Mesenchymal stem cell (in vitro differentiated cells and primary cell): ENCODE measurements at regions not wholly inside any gene's neighbourhood (a gene's known extent, or its start where the extent isn't known, plus 50 kb on each side); places are given as distances from the start of the nearest gene placed in this dataset.

Experiments
- DNase-seq: peaks from one replicate; pipeline ENCODE4 v3.0.0-alpha.2; 2013
- H2AFZ ChIP-seq: one replicate; pipeline ENCODE4 v1.6.1; 2013; ENCODE audit warnings: low read depth, mild to moderate bottlenecking, control low read depth, inconsistent platforms, low read length, moderate library complexity
- H2AK5ac ChIP-seq: 2 replicates; pipeline ENCODE4 v1.6.1; 2013; ENCODE audit warnings: low read length, moderate library complexity, mild to moderate bottlenecking, inconsistent platforms; ENCODE audit not compliant: severe bottlenecking
- H2BK120ac ChIP-seq: one replicate; pipeline ENCODE4 v1.6.1; 2013; ENCODE audit warnings: low read depth, mild to moderate bottlenecking, inconsistent platforms, low read length, moderate library complexity
- H2BK12ac ChIP-seq, 2 experiments: one replicate each; pipeline ENCODE4 v1.6.1; 2013; ENCODE audit warnings: inconsistent platforms in 2 of 2, low read length in 2 of 2, mild to moderate bottlenecking in 2 of 2, moderate library complexity in 2 of 2, control low read depth in 1 of 2
- H2BK15ac ChIP-seq: one replicate; pipeline ENCODE4 v1.6.1; 2013; ENCODE audit warnings: mild to moderate bottlenecking, low read depth, inconsistent platforms; ENCODE audit not compliant: poor library complexity, severe bottlenecking
- H2BK5ac ChIP-seq: 2 replicates; pipeline ENCODE4 v1.6.1; 2013; ENCODE audit warnings: low read depth, mild to moderate bottlenecking, low read length, control low read depth, inconsistent platforms; ENCODE audit not compliant: poor library complexity, severe bottlenecking
- H3K14ac ChIP-seq, 2 experiments: one replicate each; pipeline ENCODE4 v1.6.1; 2013; ENCODE audit warnings: inconsistent platforms in 2 of 2, low read length in 2 of 2, control low read depth in 1 of 2, mild to moderate bottlenecking in 1 of 2, moderate library complexity in 1 of 2
- H3K18ac ChIP-seq, 2 experiments: one replicate each; pipeline ENCODE4 v1.6.1; 2013; ENCODE audit warnings: inconsistent platforms in 2 of 2, low read length in 2 of 2, control low read depth in 1 of 2, low read depth in 1 of 2, mild to moderate bottlenecking in 1 of 2
- H3K23ac ChIP-seq, 2 experiments: one replicate each; pipeline ENCODE4 v1.6.1; 2013; ENCODE audit warnings: inconsistent platforms in 2 of 2, low read length in 2 of 2, mild to moderate bottlenecking in 2 of 2, moderate library complexity in 2 of 2, control low read depth in 1 of 2
- H3K27ac ChIP-seq: 2 replicates; pipeline ENCODE4 v1.5.1; 2013; ENCODE audit warnings: mild to moderate bottlenecking, moderate library complexity, low read length, control low read depth, inconsistent platforms; ENCODE audit not compliant: poor library complexity, severe bottlenecking
- H3K27me3 ChIP-seq, 2 experiments: 2 replicates each; pipeline versions ENCODE4 v1.6.1 to v1.7.0; 2013; ENCODE audit warnings: low read length in 2 of 2, mild to moderate bottlenecking in 2 of 2, moderate library complexity in 2 of 2, control low read depth in 1 of 2, inconsistent platforms in 1 of 2; ENCODE audit not compliant: control insufficient read depth in 1 of 2, insufficient read depth in 1 of 2
- H3K36me3 ChIP-seq, 2 experiments: 2 replicates each; pipeline versions ENCODE4 v1.6.1 to v1.7.0; 2013; ENCODE audit warnings: low read length in 2 of 2, control low read depth in 1 of 2, inconsistent platforms in 1 of 2, low read depth in 1 of 2, mild to moderate bottlenecking in 1 of 2; ENCODE audit not compliant: insufficient read depth in 2 of 2, control insufficient read depth in 1 of 2
- H3K4ac ChIP-seq, 2 experiments: one replicate each; pipeline ENCODE4 v1.6.1; 2013; ENCODE audit warnings: inconsistent platforms in 2 of 2, low read length in 2 of 2, mild to moderate bottlenecking in 2 of 2, moderate library complexity in 2 of 2, control low read depth in 1 of 2, low read depth in 1 of 2
- H3K4me1 ChIP-seq: 2 replicates; pipeline ENCODE4 v1.6.1; 2013; ENCODE audit warnings: low read depth, low read length, control low read depth; ENCODE audit not compliant: control insufficient read depth, insufficient read depth
- H3K4me2 ChIP-seq: 2 replicates; pipeline ENCODE4 v1.6.1; 2013; ENCODE audit warnings: low read length, mild to moderate bottlenecking, inconsistent platforms; ENCODE audit not compliant: poor library complexity, severe bottlenecking
- H3K4me3 ChIP-seq, 2 experiments: 2 replicates each; pipeline versions ENCODE4 v1.5.1 to v1.7.0; 2013; ENCODE audit warnings: low read length in 2 of 2, mild to moderate bottlenecking in 2 of 2, control low read depth in 1 of 2, low read depth in 1 of 2; ENCODE audit not compliant: insufficient read depth in 1 of 2
- H3K79me1 ChIP-seq: replicated peaks from 2 replicates; pipeline ENCODE4 v1.6.1; 2013; ENCODE audit warnings: mild to moderate bottlenecking, control low read depth, low read length, inconsistent platforms; ENCODE audit not compliant: poor library complexity, severe bottlenecking
- H3K9ac ChIP-seq: 2 replicates; pipeline ENCODE4 v1.7.0; 2013; ENCODE audit warnings: mild to moderate bottlenecking, low read length, moderate library complexity
- H3K9me3 ChIP-seq: 2 replicates; pipeline ENCODE4 v1.7.0; 2013; ENCODE audit warnings: mild to moderate bottlenecking, low read length; ENCODE audit not compliant: control insufficient read depth
- H4K8ac ChIP-seq: one replicate; pipeline ENCODE4 v1.6.1; 2013; ENCODE audit warnings: inconsistent platforms, mild to moderate bottlenecking, low read length, moderate library complexity
- H4K91ac ChIP-seq: one replicate; pipeline ENCODE4 v1.6.1; 2013; ENCODE audit warnings: mild to moderate bottlenecking, low read length, inconsistent platforms
- WGBS: methylation state at CpG from one replicate; pipeline ENCODE4 v1.1.7; 2013; ENCODE audit warnings: mixed read lengths; 5-methylcytosine and 5-hydroxymethylcytosine counted together

GRCh38 chr5:124034083-124034700, 522.2 kb downstream of the CSNK1G3 start:
- Histone ChIP-seq H2AK5ac (no peak overlapping the region), H3K14ac (no peak overlapping the region), H3K18ac (no peak overlapping the region), H3K23ac (no peak overlapping the region), H3K4me1 (no peaks in the 10 kb centered on the region), H2AFZ (no peak overlapping the region), H3K27me3 (no peaks in the 10 kb centered on the region), H2BK120ac (no peak overlapping the region), H3K27ac (no peak overlapping the region), H3K36me3 (no peaks in the 10 kb centered on the region), H2BK5ac (no peak overlapping the region), H3K9ac (no peak overlapping the region), H3K9me3 (no peaks in the 10 kb centered on the region), H3K79me1 (no peaks in the 10 kb centered on the region), H3K4me2 (no peak overlapping the region), H3K4ac (no peak overlapping the region), H2BK15ac (no peak overlapping the region), H4K91ac (no peak overlapping the region), H2BK12ac (no peak overlapping the region), H3K4me3 (no peak overlapping the region), H4K8ac (no peak overlapping the region)
- no peak for DNase-seq
- 82% methylated on average over 5 of the region's 5 CpGs for WGBS

DNA sequence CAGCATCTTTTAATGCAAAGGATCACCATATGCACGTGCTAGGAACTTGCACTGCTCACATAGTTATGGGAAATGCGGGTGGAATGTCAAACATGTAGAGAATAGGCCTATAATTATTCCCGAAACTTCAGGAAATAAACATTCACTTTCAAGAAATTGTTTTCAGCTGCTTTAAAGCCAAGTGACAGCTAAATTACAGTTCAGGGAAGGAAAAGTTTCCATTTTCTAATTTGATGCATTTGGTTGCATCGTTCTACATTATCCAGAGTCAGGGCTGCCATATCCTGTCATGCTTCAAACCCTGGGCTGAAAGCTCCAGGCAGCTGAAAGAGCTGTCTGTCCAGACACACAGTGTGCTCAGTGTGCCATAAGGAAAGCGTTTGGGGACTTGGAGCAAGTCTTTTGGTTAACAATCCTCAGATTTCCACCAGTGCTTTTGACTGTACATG, 518.1 kb downstream of the CSNK1G3 start:
- H3K27ac ChIP-seq = no peak overlapping the region
- H4K8ac ChIP-seq = no peak overlapping the region
- no peak overlapping the region for H3K4me3 ChIP-seq
- no peak for DNase-seq
- H3K27me3 ChIP-seq = no peaks in the 10 kb centered on the region
- 83% methylated on average over 2 of the region's 5 CpGs for WGBS
- no peak overlapping the region for H2BK5ac ChIP-seq
- H3K9ac ChIP-seq = no peak overlapping the region
- H2BK12ac ChIP-seq = no peak overlapping the region
- H2BK120ac ChIP-seq = no peak overlapping the region
- no peaks in the 10 kb centered on the region for H3K9me3 ChIP-seq
- no peak overlapping the region for H2BK15ac ChIP-seq
- no peaks in the 10 kb centered on the region for H3K4me1 ChIP-seq
- no peaks in the 10 kb centered on the region for H3K79me1 ChIP-seq
- peak overlapping the region in 1 of 2 experiments; percentile 19 for H3K18ac ChIP-seq
- no peak overlapping the region for H3K23ac ChIP-seq
- no peak overlapping the region for H2AK5ac ChIP-seq
- no peak overlapping the region for H3K4me2 ChIP-seq
- H3K4ac ChIP-seq = no peak overlapping the region
- no peak overlapping the region for H4K91ac ChIP-seq
- H3K36me3 ChIP-seq = no peaks in the 10 kb centered on the region
- no peak overlapping the region for H3K14ac ChIP-seq
- H2AFZ ChIP-seq = no peak overlapping the region

GRCh38 chr5:124027441-124027840, 515.5 kb downstream of the CSNK1G3 start:
- no peak overlapping the region for H2BK15ac ChIP-seq
- no peaks in the 10 kb centered on the region for H3K4me1 ChIP-seq
- no peak overlapping the region for H3K27ac ChIP-seq
- H3K4me3 ChIP-seq = no peak overlapping the region
- H3K4me2 ChIP-seq = no peak overlapping the region
- H3K23ac ChIP-seq = no peak overlapping the region
- no peaks in the 10 kb centered on the region for H3K9me3 ChIP-seq
- no peak overlapping the region for H3K18ac ChIP-seq
- no peak overlapping the region for H2BK120ac ChIP-seq
- no peak overlapping the region for H4K8ac ChIP-seq
- no peak overlapping the region for H2AFZ ChIP-seq
- no peaks in the 10 kb centered on the region for H3K79me1 ChIP-seq
- no peak overlapping the region for H3K14ac ChIP-seq
- no peak for DNase-seq
- WGBS = 81% methylated on average over 3 of the region's 3 CpGs
- H3K36me3 ChIP-seq = no peaks in the 10 kb centered on the region
- H2BK12ac ChIP-seq = no peak overlapping the region
- no peak overlapping the region for H2BK5ac ChIP-seq
- H4K91ac ChIP-seq = no peak overlapping the region
- H3K4ac ChIP-seq = no peak overlapping the region
- no peak overlapping the region for H2AK5ac ChIP-seq
- H3K27me3 ChIP-seq = no peaks in the 10 kb centered on the region
- no peak overlapping the region for H3K9ac ChIP-seq

DNA sequence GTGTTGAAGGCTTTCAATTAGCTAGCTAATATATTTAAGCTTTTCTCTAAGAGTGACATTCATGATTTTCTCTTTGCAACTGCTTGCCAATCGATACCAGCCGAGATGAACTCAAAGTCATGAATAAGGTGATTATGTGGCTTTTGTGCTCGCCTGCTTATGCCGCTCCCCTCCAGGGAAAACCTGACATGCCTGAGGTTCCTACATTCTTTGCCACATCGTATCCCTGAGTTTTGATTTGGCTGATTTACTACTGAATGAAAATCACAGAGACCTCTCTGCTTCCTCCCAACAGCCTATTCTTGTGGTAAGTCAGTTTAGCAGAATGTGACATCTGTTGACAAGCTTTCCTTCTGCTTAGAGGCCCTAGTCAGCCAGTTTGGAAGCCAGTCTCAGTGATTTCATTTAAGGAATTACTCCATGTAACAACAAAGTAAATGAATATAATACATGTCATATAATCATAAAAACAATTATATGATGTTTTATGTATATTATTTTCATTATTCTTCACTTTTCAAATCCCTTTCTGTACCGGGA, 513.4 kb downstream of the CSNK1G3 start:
- DNase-seq = no peak
- Histone ChIP-seq H2BK120ac (no peak overlapping the region), H3K36me3 (no peaks in the 10 kb centered on the region), H3K23ac (no peak overlapping the region), H3K9ac (no peak overlapping the region), H2AK5ac (no peak overlapping the region), H3K4me1 (no peaks in the 10 kb centered on the region), H3K79me1 (no peaks in the 10 kb centered on the region), H2BK15ac (no peak overlapping the region), H3K27ac (no peak overlapping the region), H4K8ac (no peak overlapping the region), H3K4me3 (no peak overlapping the region), H4K91ac (no peak overlapping the region), H3K4me2 (no peak overlapping the region), H3K18ac (no peak overlapping the region), H2BK12ac (no peak overlapping the region), H3K4ac (no peak overlapping the region), H3K27me3 (no peaks in the 10 kb centered on the region), H3K9me3 (no peaks in the 10 kb centered on the region), H2BK5ac (no peak overlapping the region), H3K14ac (no peak overlapping the region), H2AFZ (no peak overlapping the region)
- 83% methylated on average over 5 of the region's 6 CpGs for WGBS
